NOMO-1 (cell line): ENCODE measurements at regions not wholly inside any gene's neighbourhood (a gene's known extent, or its start where the extent isn't known, plus 50 kb on each side); places are given as distances from the start of the nearest gene placed in this dataset.
"Not testable (repeated sequence)": the region's sequence is repeated elsewhere in the genome, so short reads cannot be mapped to it uniquely, and the experiment has no call there.

Experiments
- DNase-seq, 2 experiments: peaks; one replicate each; lab custom pipeline; 2025; ENCODE audit not compliant: unreplicated experiment in 2 of 2; lab: John Stamatoyannopoulos, UW

- peak; percentile 14 to 75 for DNase-seq
Observed at GRCh38 chrX:66110112-66110511, 53.9 kb upstream of the HEPH start.

GRCh38 chrX:66107860-66108259 is 56.2 kb upstream of the HEPH start:
- DNase-seq: not testable (repeated sequence)

- not testable (repeated sequence) for DNase-seq
Observed at GRCh38 chrX:66102398-66102797, 61.6 kb upstream of the HEPH start.

- DNase-seq: no peak
Observed at GRCh38 chrX:66098162-66098561, 58.3 kb upstream of the VSIG4 start.

- not testable (repeated sequence) for DNase-seq
Observed at GRCh38 chrX:66096987-66097386, 57.1 kb upstream of the VSIG4 start.

- not testable (repeated sequence) for DNase-seq
Observed at GRCh38 chrX:66090004-66090403, 50.1 kb upstream of the VSIG4 start.
